ENCODE measurements at regions not wholly inside any gene's neighbourhood (a gene's known extent, or its start where the extent isn't known, plus 50 kb on each side); places are given as distances from the start of the nearest gene placed in this dataset.

GRCh38 chr11:15547685-15548084 lies 433.0 kb downstream of the INSC start:
- DNase-seq (ENCODE audit: low read depth, low spot score): no peak
- TF ChIP-seq CTCF (IDR thresholded peaks at IDR 0.05; ENCODE audit: insufficient read depth, low read length, missing control alignments): no peak
- CTCF ChIA-PET: no interaction called here
- H3K4me3 ChIP-seq (ENCODE audit: low read depth, low read length): no peak overlapping the region
- POLR2A ChIA-PET: no interaction called here

GRCh38 chr11:15551901-15552851 lies 437.5 kb downstream of the INSC start:
- TF ChIP-seq CTCF (IDR thresholded peaks at IDR 0.05; ENCODE audit: insufficient read depth, low read length, missing control alignments): no peak
- no peak overlapping the region for H3K4me3 ChIP-seq (ENCODE audit: low read depth, low read length)
- CTCF ChIA-PET: no interaction called here
- DNase-seq (ENCODE audit: low read depth, low spot score): no peak
- POLR2A ChIA-PET: no interaction called here

- H3K4me3 ChIP-seq (ENCODE audit: low read depth, low read length): no peak overlapping the region
- TF ChIP-seq CTCF (IDR thresholded peaks at IDR 0.05; ENCODE audit: insufficient read depth, low read length, missing control alignments): no peak
- no peak for DNase-seq (ENCODE audit: low read depth, low spot score)
- POLR2A ChIA-PET: no interaction called here
- CTCF ChIA-PET: no interaction called here
Observed at GRCh38 chr11:15555161-15555560, 440.4 kb downstream of the INSC start.

- no peak for TF ChIP-seq CTCF (IDR thresholded peaks at IDR 0.05; ENCODE audit: insufficient read depth, low read length, missing control alignments)
- POLR2A ChIA-PET: no interaction called here
- CTCF ChIA-PET: no interaction called here
- H3K4me3 ChIP-seq (ENCODE audit: low read depth, low read length): no peak overlapping the region
- no peak for DNase-seq (ENCODE audit: low read depth, low spot score)
Observed at GRCh38 chr11:15557457-15558230, 442.9 kb downstream of the INSC start.

DNA sequence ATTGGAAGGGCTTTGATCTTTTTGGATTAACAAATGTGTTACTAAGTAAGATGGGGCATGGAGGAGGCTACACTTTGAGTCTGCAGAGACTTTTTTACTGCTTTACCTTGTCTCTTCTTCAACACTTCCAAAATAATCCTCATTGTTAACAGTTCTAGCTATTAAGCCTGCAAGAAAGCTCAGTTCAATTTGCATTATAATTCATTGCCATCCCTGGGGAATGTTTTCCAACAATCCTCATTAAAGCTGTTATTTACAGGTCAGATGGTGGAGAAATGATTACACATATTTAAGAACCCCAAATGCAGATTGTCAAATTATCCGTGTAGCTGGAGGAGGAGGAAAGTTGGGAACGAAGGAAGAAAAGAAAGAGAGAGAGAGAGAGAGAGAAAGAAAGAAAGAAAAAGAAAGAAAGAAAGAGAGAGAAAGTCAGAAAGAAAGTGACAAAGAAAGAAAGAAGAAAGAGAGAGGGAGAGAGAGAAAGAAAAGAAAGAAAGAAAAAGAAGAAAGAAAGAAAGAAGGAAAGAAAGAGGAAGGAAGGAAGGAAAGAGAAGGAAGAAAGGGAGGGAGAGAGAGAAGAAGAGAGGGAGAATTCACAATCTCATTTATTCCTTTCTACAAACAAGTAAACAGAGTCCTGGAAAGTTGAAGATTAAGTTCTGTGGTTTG lies 443.9 kb downstream of the INSC start:
- TF ChIP-seq CTCF (IDR thresholded peaks at IDR 0.05; ENCODE audit: insufficient read depth, low read length, missing control alignments): no peak
- ChIA-PET POLR2A (no interaction called here), CTCF (no interaction called here)
- DNase-seq (ENCODE audit: low read depth, low spot score): no peak
- no peak overlapping the region for H3K4me3 ChIP-seq (ENCODE audit: low read depth, low read length)
